Neural crest cell (in vitro differentiated cells): ENCODE measurements at regions not wholly inside any gene's neighbourhood (a gene's known extent, or its start where the extent isn't known, plus 50 kb on each side); places are given as distances from the start of the nearest gene placed in this dataset.

Experiments used
- DNase-seq: peaks from one replicate; pipeline ENCODE4 v3.0.0; 2021; ENCODE audit warnings: low read depth, mixed read lengths, low spot score
- H3K27ac Mint-ChIP-seq: one replicate; pipeline ENCODE4 v1.8.0; 2021; ENCODE audit warnings: mild to moderate bottlenecking, mixed read lengths; ENCODE audit not compliant: unreplicated experiment
- H3K27me3 Mint-ChIP-seq: 2 replicates; pipeline ENCODE4 v1.8.0; 2021; ENCODE audit warnings: low read depth, mild to moderate bottlenecking, mixed read lengths
- H3K36me3 Mint-ChIP-seq: 2 replicates; pipeline ENCODE4 v1.8.0; 2021; ENCODE audit warnings: low read depth, mild to moderate bottlenecking, mixed read lengths
- H3K4me1 Mint-ChIP-seq: 2 replicates; pipeline ENCODE4 v1.8.0; 2021; ENCODE audit warnings: mixed read lengths
- H3K4me3 Mint-ChIP-seq: one replicate; pipeline ENCODE4 v1.8.0; 2021; ENCODE audit warnings: mild to moderate bottlenecking, mixed read lengths
- H3K9me3 Mint-ChIP-seq: 2 replicates; pipeline ENCODE4 v1.8.0; 2021; ENCODE audit warnings: mixed read lengths
- TF ChIP-seq, protein P1 (sequence below): fragments of 200-600 bp; sonication (generic); conservative IDR thresholded peaks from 2 replicates; pipeline ENCODE4 v1.5.0; 2021; ENCODE audit warnings: antibody characterized with exemption, mild to moderate bottlenecking

DNA sequence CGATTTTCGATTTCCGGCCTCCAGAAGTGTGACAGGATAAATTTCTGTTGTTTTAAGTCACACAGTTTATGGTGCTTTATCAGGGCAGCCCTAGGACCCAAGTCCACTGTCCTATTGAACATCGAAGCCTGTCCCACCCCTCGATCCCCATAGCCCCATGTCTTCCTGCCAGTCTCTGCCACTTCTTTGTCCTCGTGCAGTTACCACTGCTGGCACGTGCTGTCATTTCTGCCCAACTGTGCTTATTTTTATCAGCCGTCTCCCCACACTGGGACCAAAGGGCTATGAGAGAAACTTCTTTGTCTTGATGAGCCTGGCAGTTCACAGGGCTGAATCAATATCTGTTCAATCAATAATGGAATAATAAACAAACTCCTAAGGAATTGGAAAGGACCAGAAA lies 146.7 kb downstream of the PSMG1 start:
- H3K9me3 Mint-ChIP-seq = no peaks in the 10 kb centered on the region
- no peak overlapping the region for H3K27ac Mint-ChIP-seq
- no peak overlapping the region for H3K4me3 Mint-ChIP-seq
- no peaks in the 10 kb centered on the region for H3K27me3 Mint-ChIP-seq
- H3K36me3 Mint-ChIP-seq = no peaks in the 10 kb centered on the region
- DNase-seq = no peak
- TF ChIP-seq, protein P1, sequence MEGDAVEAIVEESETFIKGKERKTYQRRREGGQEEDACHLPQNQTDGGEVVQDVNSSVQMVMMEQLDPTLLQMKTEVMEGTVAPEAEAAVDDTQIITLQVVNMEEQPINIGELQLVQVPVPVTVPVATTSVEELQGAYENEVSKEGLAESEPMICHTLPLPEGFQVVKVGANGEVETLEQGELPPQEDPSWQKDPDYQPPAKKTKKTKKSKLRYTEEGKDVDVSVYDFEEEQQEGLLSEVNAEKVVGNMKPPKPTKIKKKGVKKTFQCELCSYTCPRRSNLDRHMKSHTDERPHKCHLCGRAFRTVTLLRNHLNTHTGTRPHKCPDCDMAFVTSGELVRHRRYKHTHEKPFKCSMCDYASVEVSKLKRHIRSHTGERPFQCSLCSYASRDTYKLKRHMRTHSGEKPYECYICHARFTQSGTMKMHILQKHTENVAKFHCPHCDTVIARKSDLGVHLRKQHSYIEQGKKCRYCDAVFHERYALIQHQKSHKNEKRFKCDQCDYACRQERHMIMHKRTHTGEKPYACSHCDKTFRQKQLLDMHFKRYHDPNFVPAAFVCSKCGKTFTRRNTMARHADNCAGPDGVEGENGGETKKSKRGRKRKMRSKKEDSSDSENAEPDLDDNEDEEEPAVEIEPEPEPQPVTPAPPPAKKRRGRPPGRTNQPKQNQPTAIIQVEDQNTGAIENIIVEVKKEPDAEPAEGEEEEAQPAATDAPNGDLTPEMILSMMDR = no peak
- H3K4me1 Mint-ChIP-seq = peaks cover 39% of the 10 kb centered on the region

DNA sequence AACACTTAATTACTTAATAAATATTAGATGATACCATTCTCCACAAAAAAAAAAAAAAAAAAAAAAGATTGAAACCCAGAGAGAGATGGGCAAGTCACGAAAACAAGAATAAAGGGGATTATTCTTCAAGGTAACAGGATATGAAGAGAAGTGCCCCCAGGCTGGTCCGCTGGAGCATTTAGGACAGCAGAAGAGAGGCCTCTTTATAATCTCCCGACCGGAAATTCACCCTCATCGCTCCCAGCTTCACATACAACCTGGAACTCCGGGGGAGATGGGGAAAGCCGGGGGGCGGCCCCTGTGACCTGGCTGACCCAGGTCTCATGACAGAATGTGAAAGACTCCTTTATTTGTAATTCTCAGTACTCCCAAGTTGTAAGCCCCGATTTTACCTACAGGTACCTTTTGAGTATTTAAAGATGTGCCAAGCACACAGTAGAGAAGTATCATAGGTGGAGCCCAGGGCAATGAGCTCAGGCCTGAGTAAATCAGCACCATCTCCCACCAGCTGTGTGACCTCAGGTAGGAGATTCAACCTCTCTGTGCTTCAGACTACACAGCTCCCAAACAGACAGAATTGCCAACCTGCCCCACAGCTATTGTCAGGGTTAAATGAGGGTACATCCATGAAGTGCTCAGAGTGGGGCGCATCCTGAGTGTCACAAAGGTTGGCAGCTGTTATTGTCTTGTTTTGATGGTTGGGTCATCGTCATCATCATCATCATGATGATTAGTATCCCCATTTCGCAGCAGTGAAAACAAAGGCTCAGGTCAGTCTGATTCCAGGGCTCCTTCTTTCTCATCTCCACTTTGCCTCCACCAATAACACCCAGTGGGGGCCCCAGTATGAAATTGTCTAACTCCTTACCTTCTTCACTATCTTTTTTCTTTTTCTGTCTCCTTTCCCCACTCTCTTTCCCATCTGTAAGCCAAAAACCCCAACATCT lies 148.4 kb downstream of the PSMG1 start:
- TF ChIP-seq, protein P1 = no peak
- DNase-seq = no peak
- no peaks in the 10 kb centered on the region for H3K27me3 Mint-ChIP-seq
- no peak overlapping the region for H3K4me3 Mint-ChIP-seq
- peak overlapping the region; percentile 57 for H3K27ac Mint-ChIP-seq
- peaks cover 37% of the 10 kb centered on the region for H3K4me1 Mint-ChIP-seq
- H3K9me3 Mint-ChIP-seq = no peaks in the 10 kb centered on the region
- H3K36me3 Mint-ChIP-seq = no peaks in the 10 kb centered on the region

GRCh38 chr21:39033878-39034589 lies 149.2 kb downstream of the PSMG1 start:
- no peaks in the 10 kb centered on the region for H3K9me3 Mint-ChIP-seq
- no peaks in the 10 kb centered on the region for H3K36me3 Mint-ChIP-seq
- TF ChIP-seq, protein P1 = no peak
- no peak for DNase-seq
- H3K4me1 Mint-ChIP-seq = peaks cover 35% of the 10 kb centered on the region
- no peaks in the 10 kb centered on the region for H3K27me3 Mint-ChIP-seq
- no peak overlapping the region for H3K27ac Mint-ChIP-seq
- H3K4me3 Mint-ChIP-seq = no peak overlapping the region

- H3K36me3 Mint-ChIP-seq = peaks cover 3% of the 10 kb centered on the region
- H3K27me3 Mint-ChIP-seq = no peaks in the 10 kb centered on the region
- no peak for DNase-seq
- no peak overlapping the region for H3K27ac Mint-ChIP-seq
- no peak overlapping the region for H3K4me3 Mint-ChIP-seq
- TF ChIP-seq, protein P1 = no peak
- peaks cover 15% of the 10 kb centered on the region for H3K4me1 Mint-ChIP-seq
- H3K9me3 Mint-ChIP-seq = peaks cover 4% of the 10 kb centered on the region
Observed at GRCh38 chr21:39029900-39030884, 153.1 kb downstream of the PSMG1 start.
